Skeletal muscle satellite cell (primary cell): ENCODE measurements at regions not wholly inside any gene's neighbourhood (a gene's known extent, or its start where the extent isn't known, plus 50 kb on each side); places are given as distances from the start of the nearest gene placed in this dataset.

Source experiments
- H3K27me3 ChIP-seq: 2 replicates; pipeline ENCODE4 v1.7.0; 2013; ENCODE audit warnings: low read length; ENCODE audit not compliant: control insufficient read depth, insufficient read depth
- H3K36me3 ChIP-seq: 2 replicates; pipeline ENCODE4 v1.7.0; 2013; ENCODE audit warnings: mild to moderate bottlenecking, control low read depth, low read length; ENCODE audit not compliant: insufficient read depth
- H3K4me1 ChIP-seq: 2 replicates; pipeline ENCODE4 v1.7.0; 2013; ENCODE audit warnings: low read length; ENCODE audit not compliant: control insufficient read depth, insufficient read depth
- H3K4me2 ChIP-seq: 2 replicates; pipeline ENCODE4 v1.7.0; 2013; ENCODE audit warnings: mild to moderate bottlenecking, low read length
- H3K4me3 ChIP-seq: 2 replicates; pipeline ENCODE4 v1.7.0; 2013; ENCODE audit warnings: low read length
- H3K9ac ChIP-seq: 2 replicates; pipeline ENCODE4 v1.7.0; 2013; ENCODE audit warnings: mild to moderate bottlenecking, low read depth, low read length, moderate library complexity
- H3K9me3 ChIP-seq: replicated peaks from 2 replicates; pipeline ENCODE4 v1.7.0; 2013; ENCODE audit warnings: mild to moderate bottlenecking, control low read depth, low read length

- no peaks in the 10 kb centered on the region for H3K27me3 ChIP-seq
- no peak overlapping the region for H3K4me3 ChIP-seq
- H3K9ac ChIP-seq: no peak overlapping the region
- H3K9me3 ChIP-seq: no peaks in the 10 kb centered on the region
- no peaks in the 10 kb centered on the region for H3K36me3 ChIP-seq
- H3K4me1 ChIP-seq: peaks cover 9% of the 10 kb centered on the region
- H3K4me2 ChIP-seq: peak overlapping the region; percentile 32
These were observed 52.6 kb upstream of the TMEM106B start for GRCh38 chr7:12158334-12159060.

- H3K36me3 ChIP-seq: no peaks in the 10 kb centered on the region
- no peaks in the 10 kb centered on the region for H3K9me3 ChIP-seq
- H3K4me1 ChIP-seq: peaks cover 9% of the 10 kb centered on the region
- H3K4me2 ChIP-seq: no peak overlapping the region
- no peak overlapping the region for H3K9ac ChIP-seq
- no peak overlapping the region for H3K4me3 ChIP-seq
- H3K27me3 ChIP-seq: no peaks in the 10 kb centered on the region
These were observed 49.9 kb upstream of the TMEM106B start for GRCh38 chr7:12161146-12161545.
